ENCODE measurements at regions not wholly inside any gene's neighbourhood (a gene's known extent, or its start where the extent isn't known, plus 50 kb on each side); places are given as distances from the start of the nearest gene placed in this dataset.

DNA sequence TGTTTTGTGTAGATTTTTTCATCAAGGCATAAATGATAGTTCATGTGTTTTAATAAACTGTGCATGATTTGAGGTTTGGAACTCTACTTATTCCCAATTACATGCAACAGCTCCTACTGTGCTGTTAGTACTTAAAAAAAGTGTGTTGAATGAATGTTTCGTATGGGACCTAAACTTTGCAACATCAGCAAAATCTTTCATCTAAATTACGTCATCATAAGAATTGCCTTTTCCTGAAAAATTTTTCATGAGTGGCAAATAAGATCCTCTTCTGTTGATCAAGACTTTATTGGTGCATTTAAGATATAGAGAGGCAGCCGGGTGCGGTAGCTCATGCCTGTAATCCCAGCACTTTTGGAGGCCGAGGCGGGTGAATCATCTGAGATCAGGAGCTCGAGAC is 826.1 kb downstream of the SEMA5A start:
- TF ChIP-seq, protein P1, sequence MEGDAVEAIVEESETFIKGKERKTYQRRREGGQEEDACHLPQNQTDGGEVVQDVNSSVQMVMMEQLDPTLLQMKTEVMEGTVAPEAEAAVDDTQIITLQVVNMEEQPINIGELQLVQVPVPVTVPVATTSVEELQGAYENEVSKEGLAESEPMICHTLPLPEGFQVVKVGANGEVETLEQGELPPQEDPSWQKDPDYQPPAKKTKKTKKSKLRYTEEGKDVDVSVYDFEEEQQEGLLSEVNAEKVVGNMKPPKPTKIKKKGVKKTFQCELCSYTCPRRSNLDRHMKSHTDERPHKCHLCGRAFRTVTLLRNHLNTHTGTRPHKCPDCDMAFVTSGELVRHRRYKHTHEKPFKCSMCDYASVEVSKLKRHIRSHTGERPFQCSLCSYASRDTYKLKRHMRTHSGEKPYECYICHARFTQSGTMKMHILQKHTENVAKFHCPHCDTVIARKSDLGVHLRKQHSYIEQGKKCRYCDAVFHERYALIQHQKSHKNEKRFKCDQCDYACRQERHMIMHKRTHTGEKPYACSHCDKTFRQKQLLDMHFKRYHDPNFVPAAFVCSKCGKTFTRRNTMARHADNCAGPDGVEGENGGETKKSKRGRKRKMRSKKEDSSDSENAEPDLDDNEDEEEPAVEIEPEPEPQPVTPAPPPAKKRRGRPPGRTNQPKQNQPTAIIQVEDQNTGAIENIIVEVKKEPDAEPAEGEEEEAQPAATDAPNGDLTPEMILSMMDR (IDR thresholded peaks at IDR 0.05; ENCODE audit: low read length): no peak
- no peak for TF ChIP-seq EZH2 (IDR thresholded peaks at IDR 0.05; ENCODE audit: borderline replicate concordance, low read length)

Measured in OCI-LY1 (cell line).